OCI-LY1 (cell line): ENCODE measurements at regions not wholly inside any gene's neighbourhood (a gene's known extent, or its start where the extent isn't known, plus 50 kb on each side); places are given as distances from the start of the nearest gene placed in this dataset.

Experiments used
- H2AFZ ChIP-seq: fragments of 200-600 bp; sonication (generic), shearing (Covaris generic); 2 replicates; pipeline ENCODE4 v1.6.0; 2014; ENCODE audit warnings: antibody characterized with exemption, mild to moderate bottlenecking, low read length
- H3F3A ChIP-seq: fragments of 200-600 bp; sonication (generic), shearing (Covaris generic); 2 replicates; pipeline ENCODE4 v1.6.0; 2014; ENCODE audit warnings: mild to moderate bottlenecking, antibody characterized with exemption, low read length, moderate library complexity; ENCODE audit not compliant: insufficient read depth
- H3K27ac ChIP-seq: fragments of 200-600 bp; sonication (generic); 2 replicates; pipeline ENCODE4 v1.5.1; 2014; ENCODE audit warnings: low read length, mixed run types, mild to moderate bottlenecking, low read depth; ENCODE audit not compliant: poor library complexity, severe bottlenecking
- H3K27me3 ChIP-seq: fragments of 200-600 bp; sonication (generic); 2 replicates; pipeline ENCODE4 v1.6.0; 2014; ENCODE audit warnings: antibody characterized with exemption, mild to moderate bottlenecking, low read length, moderate library complexity; ENCODE audit not compliant: insufficient read depth
- H3K36me3 ChIP-seq: fragments of 200-600 bp; sonication (generic); 2 replicates; pipeline ENCODE4 v1.6.1; 2014; ENCODE audit warnings: mild to moderate bottlenecking, antibody characterized with exemption, low read length, moderate library complexity, mixed read lengths; ENCODE audit not compliant: insufficient read depth
- H3K4me1 ChIP-seq: fragments of 200-600 bp; sonication (generic); 2 replicates; pipeline ENCODE4 v1.5.1; 2014; ENCODE audit warnings: mild to moderate bottlenecking, low read length, moderate library complexity; ENCODE audit not compliant: insufficient read depth, severe bottlenecking
- H3K4me2 ChIP-seq: fragments of 200-600 bp; sonication (generic), shearing (Covaris generic); 2 replicates; pipeline ENCODE4 v1.6.1; 2014; ENCODE audit warnings: low read length
- H3K4me3 ChIP-seq: fragments of 200-600 bp; sonication (generic); 2 replicates; pipeline ENCODE4 v1.5.1; 2014; ENCODE audit warnings: low read length, low read depth, mild to moderate bottlenecking, mixed read lengths; ENCODE audit not compliant: poor library complexity, severe bottlenecking
- H3K79me2 ChIP-seq: fragments of 200-600 bp; shearing (Covaris generic); 2 replicates; pipeline ENCODE4 v1.6.1; 2016; ENCODE audit warnings: mixed run types, low read length, mixed read lengths; ENCODE audit not compliant: insufficient read depth
- H3K9ac ChIP-seq: fragments of 200-600 bp; sonication (generic), shearing (Covaris generic); 2 replicates; pipeline ENCODE4 v1.6.1; 2014; ENCODE audit warnings: mild to moderate bottlenecking, low read length, mixed read lengths
- H3K9me2 ChIP-seq: fragments of 200-600 bp; sonication (generic), shearing (Covaris generic); 2 replicates; pipeline ENCODE4 v1.6.1; 2014; ENCODE audit warnings: low read depth, mild to moderate bottlenecking, low read length, mixed read lengths
- H3K9me3 ChIP-seq: fragments of 200-600 bp; shearing (Covaris generic); 2 replicates; pipeline ENCODE4 v1.6.1; 2014; ENCODE audit warnings: low read length, mixed read lengths
- H4K20me1 ChIP-seq: fragments of 200-600 bp; sonication (generic), shearing (Covaris generic); 2 replicates; pipeline ENCODE4 v1.6.0; 2016; ENCODE audit warnings: mild to moderate bottlenecking, low read length; ENCODE audit not compliant: insufficient read depth
- EZH2 ChIP-seq: fragments of 200-600 bp; sonication (generic), shearing (Covaris generic); IDR thresholded peaks from 2 replicates; pipeline ENCODE4 v1.8.0; 2017; ENCODE audit warnings: borderline replicate concordance, mixed run types, mild to moderate bottlenecking, antibody characterized with exemption, low read length, moderate library complexity, mixed read lengths
- TF ChIP-seq, protein P1 (sequence below): fragments of 200-600 bp; sonication (generic), shearing (Covaris generic); IDR thresholded peaks from 2 replicates; pipeline ENCODE4 v1.5.1; 2017; ENCODE audit warnings: mild to moderate bottlenecking, antibody characterized with exemption, low read length, moderate library complexity, mixed read lengths

DNA sequence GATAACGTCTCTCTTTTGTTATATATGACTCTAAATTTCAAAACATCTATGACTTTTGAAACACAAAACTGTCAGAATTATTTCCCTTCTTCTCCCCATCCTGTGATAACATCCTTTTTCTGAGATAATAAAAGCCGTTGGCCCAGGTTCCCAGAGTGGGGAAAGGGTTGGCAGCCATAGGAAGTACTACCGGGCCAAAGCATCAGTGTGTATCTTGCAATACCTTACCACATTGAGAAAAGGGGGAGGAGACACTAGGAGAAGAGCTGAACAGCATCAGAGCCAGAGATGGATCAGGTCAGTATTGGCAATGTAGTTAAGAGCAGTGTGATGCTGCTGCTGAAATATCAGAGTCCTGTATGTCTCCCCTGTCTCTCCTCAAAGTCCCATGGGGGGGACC, 210.0 kb upstream of the PROK2 start:
- no peak for TF ChIP-seq EZH2
- TF ChIP-seq, protein P1, sequence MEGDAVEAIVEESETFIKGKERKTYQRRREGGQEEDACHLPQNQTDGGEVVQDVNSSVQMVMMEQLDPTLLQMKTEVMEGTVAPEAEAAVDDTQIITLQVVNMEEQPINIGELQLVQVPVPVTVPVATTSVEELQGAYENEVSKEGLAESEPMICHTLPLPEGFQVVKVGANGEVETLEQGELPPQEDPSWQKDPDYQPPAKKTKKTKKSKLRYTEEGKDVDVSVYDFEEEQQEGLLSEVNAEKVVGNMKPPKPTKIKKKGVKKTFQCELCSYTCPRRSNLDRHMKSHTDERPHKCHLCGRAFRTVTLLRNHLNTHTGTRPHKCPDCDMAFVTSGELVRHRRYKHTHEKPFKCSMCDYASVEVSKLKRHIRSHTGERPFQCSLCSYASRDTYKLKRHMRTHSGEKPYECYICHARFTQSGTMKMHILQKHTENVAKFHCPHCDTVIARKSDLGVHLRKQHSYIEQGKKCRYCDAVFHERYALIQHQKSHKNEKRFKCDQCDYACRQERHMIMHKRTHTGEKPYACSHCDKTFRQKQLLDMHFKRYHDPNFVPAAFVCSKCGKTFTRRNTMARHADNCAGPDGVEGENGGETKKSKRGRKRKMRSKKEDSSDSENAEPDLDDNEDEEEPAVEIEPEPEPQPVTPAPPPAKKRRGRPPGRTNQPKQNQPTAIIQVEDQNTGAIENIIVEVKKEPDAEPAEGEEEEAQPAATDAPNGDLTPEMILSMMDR = no peak
- Histone ChIP-seq H3F3A (no peaks in the 10 kb centered on the region), H3K36me3 (no peaks in the 10 kb centered on the region), H3K27ac (no peak overlapping the region), H3K9me2 (no peaks in the 10 kb centered on the region), H4K20me1 (no peaks in the 10 kb centered on the region), H3K27me3 (no peaks in the 10 kb centered on the region), H3K79me2 (no peaks in the 10 kb centered on the region), H3K4me3 (no peak overlapping the region), H3K4me2 (no peak overlapping the region), H3K9ac (no peak overlapping the region), H3K4me1 (no peaks in the 10 kb centered on the region), H3K9me3 (no peaks in the 10 kb centered on the region), H2AFZ (no peak overlapping the region)

DNA sequence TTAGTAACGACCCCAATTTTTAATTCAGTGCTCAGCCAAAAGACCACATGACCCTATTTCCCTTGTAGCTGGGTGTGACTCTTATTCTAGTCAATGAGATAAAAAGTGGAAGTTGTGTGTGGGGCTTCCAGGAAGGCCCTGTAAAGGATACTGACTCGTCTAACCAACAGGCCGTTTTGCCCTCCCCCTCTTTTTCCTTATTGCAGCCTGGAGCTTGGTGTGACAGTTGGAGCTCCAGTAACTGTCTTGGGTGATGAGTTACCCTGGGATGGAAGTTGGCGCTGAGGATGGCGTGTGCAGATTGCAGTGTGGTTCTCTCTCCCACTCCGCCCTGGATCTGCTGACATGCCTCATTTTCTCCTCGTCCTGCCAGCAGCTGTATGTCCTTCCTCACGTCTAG, 209.3 kb upstream of the PROK2 start:
- Histone ChIP-seq H3K27ac (no peak overlapping the region), H3K4me3 (no peak overlapping the region), H3K9me2 (no peaks in the 10 kb centered on the region), H2AFZ (no peak overlapping the region), H4K20me1 (no peaks in the 10 kb centered on the region), H3K9me3 (no peaks in the 10 kb centered on the region), H3K79me2 (no peaks in the 10 kb centered on the region), H3K36me3 (no peaks in the 10 kb centered on the region), H3K9ac (no peak overlapping the region), H3K27me3 (no peaks in the 10 kb centered on the region), H3K4me1 (no peaks in the 10 kb centered on the region), H3F3A (no peaks in the 10 kb centered on the region), H3K4me2 (no peak overlapping the region)
- no peak for TF ChIP-seq EZH2
- TF ChIP-seq, protein P1 = no peak

DNA sequence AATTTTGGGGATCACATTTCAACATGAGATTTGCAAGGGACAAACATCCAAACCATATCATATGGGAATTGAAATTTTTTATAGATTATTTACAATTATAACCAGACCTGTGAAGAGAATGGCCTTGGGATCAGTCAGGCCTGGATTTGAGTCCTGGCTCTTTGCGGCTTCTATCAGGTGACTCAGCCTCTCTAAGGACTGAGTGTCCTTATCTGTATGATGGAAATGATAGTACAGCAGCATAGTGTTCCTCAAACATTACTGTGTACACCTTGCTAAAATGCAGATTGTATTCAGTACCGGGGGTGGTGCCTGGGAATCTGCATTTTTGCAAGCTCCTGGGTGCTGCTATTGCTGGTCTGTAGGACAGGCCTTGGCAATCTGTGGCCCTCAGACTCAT, 206.7 kb upstream of the PROK2 start:
- Histone ChIP-seq H3K4me2 (no peak overlapping the region), H3K9me3 (no peaks in the 10 kb centered on the region), H2AFZ (no peak overlapping the region), H3K36me3 (no peaks in the 10 kb centered on the region), H3K9me2 (no peaks in the 10 kb centered on the region), H3K4me1 (no peaks in the 10 kb centered on the region), H3K27ac (no peak overlapping the region), H3F3A (no peaks in the 10 kb centered on the region), H4K20me1 (no peaks in the 10 kb centered on the region), H3K4me3 (no peak overlapping the region), H3K79me2 (no peaks in the 10 kb centered on the region), H3K27me3 (no peaks in the 10 kb centered on the region), H3K9ac (no peak overlapping the region)
- TF ChIP-seq EZH2 = no peak

DNA sequence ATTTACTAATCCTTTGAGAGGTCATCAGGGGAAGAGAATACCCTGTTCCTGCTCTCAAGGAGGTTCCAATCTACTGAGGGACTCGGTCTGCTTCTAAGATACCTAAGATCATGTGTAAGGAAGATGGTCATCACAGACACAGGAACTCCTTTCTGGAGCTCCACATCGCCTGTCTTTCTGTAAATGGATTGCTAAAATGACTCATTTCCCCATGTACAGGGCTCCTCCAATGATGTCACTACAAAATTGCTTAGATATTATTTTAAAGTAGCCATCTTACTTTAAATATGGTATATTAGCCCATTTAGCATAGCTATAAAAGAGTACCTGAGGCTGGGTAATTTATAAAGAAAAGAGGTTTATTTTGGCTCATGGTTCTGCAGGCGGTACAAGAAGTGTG, 206.1 kb upstream of the PROK2 start:
- Histone ChIP-seq H3K4me2 (no peak overlapping the region), H3K4me3 (no peak overlapping the region), H3K9ac (no peak overlapping the region), H3K27ac (no peak overlapping the region), H3K36me3 (no peaks in the 10 kb centered on the region), H3K4me1 (no peaks in the 10 kb centered on the region), H3F3A (no peaks in the 10 kb centered on the region), H2AFZ (no peak overlapping the region), H3K27me3 (no peaks in the 10 kb centered on the region), H3K9me3 (no peaks in the 10 kb centered on the region), H3K79me2 (no peaks in the 10 kb centered on the region), H4K20me1 (no peaks in the 10 kb centered on the region), H3K9me2 (no peaks in the 10 kb centered on the region)
- TF ChIP-seq EZH2 = no peak
- TF ChIP-seq, protein P1 = no peak
